NCI-H1105 (cell line): ENCODE measurements at regions not wholly inside any gene's neighbourhood (a gene's known extent, or its start where the extent isn't known, plus 50 kb on each side); places are given as distances from the start of the nearest gene placed in this dataset.

ENCODE experiments used
- DNase-seq: peaks from one replicate; lab custom pipeline; 2025; lab: John Stamatoyannopoulos, UW

- DNase-seq = no peak
These were observed 503.8 kb downstream of the NXPH1 start for GRCh38 chr7:8937204-8937603.

GRCh38 chr7:8938044-8938805 lies 504.8 kb downstream of the NXPH1 start:
- peak; percentile 86 for DNase-seq

- no peak for DNase-seq
These were observed 506.0 kb downstream of the NXPH1 start for GRCh38 chr7:8939446-8939845.

GRCh38 chr7:8963722-8964121 lies 530.3 kb downstream of the NXPH1 start:
- DNase-seq = no peak

- no peak for DNase-seq
These were observed 531.8 kb downstream of the NXPH1 start for GRCh38 chr7:8965177-8965576.

- no peak for DNase-seq
These were observed 540.2 kb downstream of the NXPH1 start for GRCh38 chr7:8973601-8974000.

- no peak for DNase-seq
These were observed 542.3 kb downstream of the NXPH1 start for GRCh38 chr7:8975681-8976080.

GRCh38 chr7:8982338-8982992 lies 549.1 kb downstream of the NXPH1 start:
- no peak for DNase-seq

- no peak for DNase-seq
These were observed 551.8 kb downstream of the NXPH1 start for GRCh38 chr7:8985255-8985654.

- DNase-seq = no peak
These were observed 554.9 kb downstream of the NXPH1 start for GRCh38 chr7:8988267-8988666.

- DNase-seq = no peak
These were observed 557.8 kb downstream of the NXPH1 start for GRCh38 chr7:8991159-8991558.

- DNase-seq = no peak
These were observed 565.4 kb downstream of the NXPH1 start for GRCh38 chr7:8998762-8999161.

GRCh38 chr7:9013940-9014339 lies 580.5 kb downstream of the NXPH1 start:
- no peak for DNase-seq

- no peak for DNase-seq
These were observed 583.9 kb downstream of the NXPH1 start for GRCh38 chr7:9017286-9017685.

GRCh38 chr7:9022456-9022855 lies 589.0 kb downstream of the NXPH1 start:
- DNase-seq = no peak

- DNase-seq = no peak
These were observed 590.4 kb downstream of the NXPH1 start for GRCh38 chr7:9023675-9024294.

GRCh38 chr7:9026121-9026520 lies 592.7 kb downstream of the NXPH1 start:
- no peak for DNase-seq

- no peak for DNase-seq
These were observed 594.6 kb downstream of the NXPH1 start for GRCh38 chr7:9028012-9028411.

GRCh38 chr7:9029681-9030530 lies 596.5 kb downstream of the NXPH1 start:
- DNase-seq = peak; percentile 96

GRCh38 chr7:9030976-9031375 lies 597.6 kb downstream of the NXPH1 start:
- DNase-seq = no peak

- no peak for DNase-seq
These were observed 598.0 kb downstream of the NXPH1 start for GRCh38 chr7:9031386-9031785.

GRCh38 chr7:9036080-9036479 lies 602.7 kb downstream of the NXPH1 start:
- DNase-seq = no peak
